Smooth muscle cell (in vitro differentiated cells): ENCODE measurements at regions not wholly inside any gene's neighbourhood (a gene's known extent, or its start where the extent isn't known, plus 50 kb on each side); places are given as distances from the start of the nearest gene placed in this dataset.
A peak's percentile ranks its signal among the peaks of the same experiment; 100 is the strongest.
"Not testable (repeated sequence)": the region's sequence is repeated elsewhere in the genome, so short reads cannot be mapped to it uniquely, and the experiment has no call there.

Source experiments
- DNase-seq: peaks from one replicate; lab custom pipeline; 2025; ENCODE audit not compliant: unreplicated experiment; lab: John Stamatoyannopoulos, UW
- H2AFZ ChIP-seq: fragments of 200-600 bp; sonication (generic); 2 replicates; pipeline ENCODE4 v1.6.0; 2016; ENCODE audit warnings: antibody characterized with exemption, low read depth, mild to moderate bottlenecking
- H3F3A ChIP-seq: fragments of 200-600 bp; sonication (generic); 2 replicates; pipeline ENCODE4 v1.6.0; 2017; ENCODE audit warnings: antibody characterized with exemption, low read depth
- H3K27ac ChIP-seq: fragments of 200-600 bp; sonication (generic); 2 replicates; pipeline ENCODE4 v1.5.1; 2016; ENCODE audit warnings: low read depth, mild to moderate bottlenecking
- H3K27me3 ChIP-seq: fragments of 200-600 bp; sonication (generic); 2 replicates; pipeline ENCODE4 v1.6.1; 2016; ENCODE audit warnings: low read depth, mild to moderate bottlenecking
- H3K36me3 ChIP-seq: fragments of 200-600 bp; sonication (generic); 2 replicates; pipeline ENCODE4 v1.5.1; 2016; ENCODE audit warnings: low read depth
- H3K4me1 ChIP-seq: fragments of 200-600 bp; sonication (generic); 2 replicates; pipeline ENCODE4 v1.5.1; 2016; ENCODE audit warnings: low read depth
- H3K4me2 ChIP-seq: fragments of 200-600 bp; sonication (generic); 2 replicates; pipeline ENCODE4 v1.6.0; 2016; ENCODE audit warnings: mild to moderate bottlenecking
- H3K4me3 ChIP-seq: fragments of 200-600 bp; sonication (generic); 2 replicates; pipeline ENCODE4 v1.5.1; 2016; ENCODE audit warnings: mild to moderate bottlenecking
- H3K79me2 ChIP-seq: fragments of 200-600 bp; sonication (generic); 2 replicates; pipeline ENCODE4 v1.6.0; 2016; ENCODE audit warnings: low read depth, mild to moderate bottlenecking
- H3K9ac ChIP-seq: fragments of 200-600 bp; sonication (generic); 2 replicates; pipeline ENCODE4 v1.6.0; 2016; ENCODE audit warnings: low read depth
- H3K9me3 ChIP-seq: fragments of 200-600 bp; sonication (generic); replicated peaks from 2 replicates; pipeline ENCODE4 v1.5.1; 2016; ENCODE audit warnings: low read depth
- H4K20me1 ChIP-seq: fragments of 200-600 bp; sonication (generic); 2 replicates; pipeline ENCODE4 v1.6.0; 2016; ENCODE audit warnings: low read depth
- WGBS: methylation state at CpG from one replicate; pipeline ENCODE4 v1.1.7; 2016; ENCODE audit warnings: low lambda C conversion rate; 5-methylcytosine and 5-hydroxymethylcytosine counted together
- TF ChIP-seq, protein P1 (sequence below): fragments of 200-600 bp; sonication (generic); IDR thresholded peaks from 2 replicates; pipeline ENCODE4 v1.5.1; 2017; ENCODE audit warnings: borderline replicate concordance, mild to moderate bottlenecking, antibody characterized with exemption; ENCODE audit not compliant: insufficient read depth, poor library complexity, severe bottlenecking

DNA sequence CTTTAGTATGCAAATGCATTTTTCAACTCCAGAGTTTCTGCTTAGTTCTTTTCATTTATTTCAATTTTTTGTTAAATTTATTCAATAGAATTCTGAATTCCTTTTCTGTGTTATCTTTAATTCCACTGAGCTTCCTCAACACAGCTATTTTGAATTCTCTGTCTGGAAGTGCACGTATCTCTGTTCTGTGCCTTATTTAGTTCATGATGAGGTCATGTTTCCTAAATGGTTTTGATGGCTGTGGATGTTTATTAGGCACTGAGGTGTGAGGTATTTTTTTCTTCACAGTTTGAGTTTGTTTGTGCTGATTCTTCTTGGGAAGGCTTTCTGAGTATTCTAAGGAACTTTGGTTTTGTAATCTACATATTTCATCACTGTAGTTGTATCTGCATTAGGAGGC lies 2042.8 kb upstream of the RAG2 start:
- H4K20me1 ChIP-seq, result no peaks in the 10 kb centered on the region
- TF ChIP-seq, protein P1, sequence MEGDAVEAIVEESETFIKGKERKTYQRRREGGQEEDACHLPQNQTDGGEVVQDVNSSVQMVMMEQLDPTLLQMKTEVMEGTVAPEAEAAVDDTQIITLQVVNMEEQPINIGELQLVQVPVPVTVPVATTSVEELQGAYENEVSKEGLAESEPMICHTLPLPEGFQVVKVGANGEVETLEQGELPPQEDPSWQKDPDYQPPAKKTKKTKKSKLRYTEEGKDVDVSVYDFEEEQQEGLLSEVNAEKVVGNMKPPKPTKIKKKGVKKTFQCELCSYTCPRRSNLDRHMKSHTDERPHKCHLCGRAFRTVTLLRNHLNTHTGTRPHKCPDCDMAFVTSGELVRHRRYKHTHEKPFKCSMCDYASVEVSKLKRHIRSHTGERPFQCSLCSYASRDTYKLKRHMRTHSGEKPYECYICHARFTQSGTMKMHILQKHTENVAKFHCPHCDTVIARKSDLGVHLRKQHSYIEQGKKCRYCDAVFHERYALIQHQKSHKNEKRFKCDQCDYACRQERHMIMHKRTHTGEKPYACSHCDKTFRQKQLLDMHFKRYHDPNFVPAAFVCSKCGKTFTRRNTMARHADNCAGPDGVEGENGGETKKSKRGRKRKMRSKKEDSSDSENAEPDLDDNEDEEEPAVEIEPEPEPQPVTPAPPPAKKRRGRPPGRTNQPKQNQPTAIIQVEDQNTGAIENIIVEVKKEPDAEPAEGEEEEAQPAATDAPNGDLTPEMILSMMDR, result no peak
- no peaks in the 10 kb centered on the region for H3K79me2 ChIP-seq
- no peaks in the 10 kb centered on the region for H3K36me3 ChIP-seq
- no peak overlapping the region for H3K4me2 ChIP-seq
- H3K4me1 ChIP-seq, result no peaks in the 10 kb centered on the region
- H3K4me3 ChIP-seq, result no peak overlapping the region
- H2AFZ ChIP-seq, result no peak overlapping the region
- H3K9me3 ChIP-seq, result no peaks in the 10 kb centered on the region
- WGBS, result 61% methylated on average over 1 of the region's 1 CpG
- H3K27ac ChIP-seq, result no peak overlapping the region
- no peaks in the 10 kb centered on the region for H3F3A ChIP-seq
- DNase-seq, result no peak
- no peak overlapping the region for H3K9ac ChIP-seq
- no peaks in the 10 kb centered on the region for H3K27me3 ChIP-seq

DNA sequence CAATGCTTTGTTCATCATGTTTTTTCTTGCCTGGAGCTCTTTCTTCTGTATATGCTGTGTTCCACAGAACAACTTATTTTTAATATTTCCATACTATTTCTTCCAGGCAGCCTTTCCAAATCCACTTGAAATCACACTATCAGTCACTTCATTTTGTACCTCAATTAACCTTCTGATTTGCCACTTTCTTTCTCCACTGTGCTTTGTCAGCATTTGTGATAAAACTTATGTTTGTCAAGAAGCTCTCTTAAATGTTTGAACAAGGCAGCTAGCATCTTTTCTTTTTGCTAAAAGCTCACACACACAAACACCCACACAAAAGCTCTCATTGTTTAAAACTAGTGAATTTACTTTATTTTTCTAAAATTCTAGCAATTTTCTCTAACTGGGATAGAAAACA lies 2014.7 kb upstream of the RAG2 start:
- Histone ChIP-seq H3K9ac (no peak overlapping the region), H2AFZ (no peak overlapping the region), H3K4me2 (no peak overlapping the region), H3K9me3 (no peaks in the 10 kb centered on the region), H3K27me3 (no peaks in the 10 kb centered on the region), H3F3A (no peaks in the 10 kb centered on the region), H3K4me1 (no peaks in the 10 kb centered on the region), H3K4me3 (no peak overlapping the region), H3K27ac (no peak overlapping the region), H3K79me2 (no peaks in the 10 kb centered on the region), H4K20me1 (no peaks in the 10 kb centered on the region), H3K36me3 (no peaks in the 10 kb centered on the region)
- TF ChIP-seq, protein P1, result no peak
- no peak for DNase-seq

DNA sequence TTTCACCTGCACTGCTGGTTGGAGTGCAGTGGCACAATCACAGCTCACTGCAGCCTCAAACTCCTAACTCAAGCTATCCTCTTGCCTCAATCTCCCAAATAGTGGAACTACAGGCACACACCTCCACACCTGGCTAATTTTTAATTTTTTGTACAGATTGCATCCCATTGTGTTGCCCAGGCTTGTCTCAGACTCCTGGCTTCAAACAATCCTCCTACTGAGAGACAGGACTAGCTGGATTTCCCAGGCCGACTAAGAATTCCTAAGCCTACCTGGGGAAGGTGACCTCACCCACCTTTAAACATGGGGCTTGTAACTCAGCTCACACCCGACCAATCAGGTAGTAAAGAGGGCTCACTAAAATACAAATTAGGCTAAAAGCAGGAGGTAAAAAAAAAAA lies 2003.3 kb upstream of the RAG2 start:
- not testable (repeated sequence) for DNase-seq, H3K27me3 ChIP-seq, H3F3A ChIP-seq, H3K36me3 ChIP-seq, H3K9me3 ChIP-seq, H2AFZ ChIP-seq, H3K79me2 ChIP-seq, H3K27ac ChIP-seq, H4K20me1 ChIP-seq, H3K4me3 ChIP-seq, H3K9ac ChIP-seq, H3K4me1 ChIP-seq, H3K4me2 ChIP-seq
- 68% methylated on average over 2 of the region's 2 CpGs for WGBS

DNA sequence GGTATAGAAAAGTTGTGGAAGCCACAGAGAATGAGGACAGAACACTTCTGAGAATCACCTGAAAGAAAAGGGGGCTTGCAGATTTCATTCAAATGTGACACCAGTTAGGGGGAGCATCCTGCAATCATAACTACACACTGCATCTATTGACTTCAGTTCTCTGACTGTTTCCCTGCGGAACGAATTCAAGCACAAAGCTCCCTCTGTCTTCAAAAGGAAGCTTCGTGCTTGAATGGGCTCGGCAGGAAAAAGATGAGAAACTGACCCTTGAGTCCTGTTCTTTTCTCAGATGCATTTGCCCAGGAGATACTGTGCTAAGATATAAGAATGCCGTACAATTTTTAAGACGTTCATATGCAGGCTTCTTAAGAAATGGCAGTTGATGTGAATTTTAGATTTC lies 2000.4 kb upstream of the RAG2 start:
- WGBS, result 62% methylated on average over 6 of the region's 6 CpGs
- H3F3A ChIP-seq, result no peaks in the 10 kb centered on the region
- no peak overlapping the region for H3K4me2 ChIP-seq
- no peak overlapping the region for H3K4me3 ChIP-seq
- H3K9ac ChIP-seq, result no peak overlapping the region
- H3K36me3 ChIP-seq, result no peaks in the 10 kb centered on the region
- TF ChIP-seq, protein P1, result no peak
- H3K27ac ChIP-seq, result no peak overlapping the region
- H2AFZ ChIP-seq, result peak overlapping the region; percentile 31
- no peaks in the 10 kb centered on the region for H3K9me3 ChIP-seq
- no peaks in the 10 kb centered on the region for H4K20me1 ChIP-seq
- H3K4me1 ChIP-seq, result peaks cover 3% of the 10 kb centered on the region
- no peaks in the 10 kb centered on the region for H3K79me2 ChIP-seq
- DNase-seq, result no peak
- H3K27me3 ChIP-seq, result no peaks in the 10 kb centered on the region

DNA sequence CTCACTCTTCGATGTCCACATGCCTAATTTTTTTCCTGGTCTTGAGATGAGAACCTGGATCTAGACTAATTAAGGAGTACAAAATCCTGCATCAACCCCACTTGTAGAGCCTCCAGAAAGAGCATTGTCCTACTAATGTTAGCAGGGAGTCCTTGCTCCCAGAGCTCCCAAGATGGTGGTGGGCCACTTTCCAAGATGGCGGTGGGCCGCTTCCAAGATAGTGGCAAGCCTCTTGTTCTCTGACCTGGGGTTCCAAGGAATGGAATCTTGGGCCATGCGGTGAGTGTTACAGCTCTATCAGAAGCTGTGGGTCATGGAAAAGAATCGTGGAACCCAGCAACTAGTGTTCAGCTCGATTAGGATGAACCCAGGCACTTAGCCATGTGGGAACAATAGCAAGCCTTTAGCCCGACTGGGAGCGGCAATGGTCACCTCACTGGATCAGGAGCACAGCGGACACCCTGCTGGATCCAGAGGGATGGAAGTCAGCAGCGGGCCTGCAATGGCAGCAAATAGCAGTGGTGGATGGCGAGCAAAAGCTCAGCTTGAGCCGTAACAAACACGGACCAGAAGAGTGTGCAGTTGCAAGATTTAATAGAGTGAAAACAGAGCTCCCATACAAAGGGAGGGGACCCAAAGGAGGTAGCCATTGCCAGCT lies 1997.5 kb upstream of the RAG2 start:
- not testable (repeated sequence) for H3K4me1 ChIP-seq, H3K9ac ChIP-seq, H3F3A ChIP-seq, H3K27me3 ChIP-seq, H3K4me2 ChIP-seq, H3K9me3 ChIP-seq, DNase-seq, H2AFZ ChIP-seq, H4K20me1 ChIP-seq, H3K79me2 ChIP-seq, H3K4me3 ChIP-seq, H3K36me3 ChIP-seq, H3K27ac ChIP-seq
- WGBS, result 97% methylated on average over 13 of the region's 13 CpGs
